ENCODE measurements at regions not wholly inside any gene's neighbourhood (a gene's known extent, or its start where the extent isn't known, plus 50 kb on each side); places are given as distances from the start of the nearest gene placed in this dataset.
"Not testable (repeated sequence)": the region's sequence is repeated elsewhere in the genome, so short reads cannot be mapped to it uniquely, and the experiment has no call there.

DNA sequence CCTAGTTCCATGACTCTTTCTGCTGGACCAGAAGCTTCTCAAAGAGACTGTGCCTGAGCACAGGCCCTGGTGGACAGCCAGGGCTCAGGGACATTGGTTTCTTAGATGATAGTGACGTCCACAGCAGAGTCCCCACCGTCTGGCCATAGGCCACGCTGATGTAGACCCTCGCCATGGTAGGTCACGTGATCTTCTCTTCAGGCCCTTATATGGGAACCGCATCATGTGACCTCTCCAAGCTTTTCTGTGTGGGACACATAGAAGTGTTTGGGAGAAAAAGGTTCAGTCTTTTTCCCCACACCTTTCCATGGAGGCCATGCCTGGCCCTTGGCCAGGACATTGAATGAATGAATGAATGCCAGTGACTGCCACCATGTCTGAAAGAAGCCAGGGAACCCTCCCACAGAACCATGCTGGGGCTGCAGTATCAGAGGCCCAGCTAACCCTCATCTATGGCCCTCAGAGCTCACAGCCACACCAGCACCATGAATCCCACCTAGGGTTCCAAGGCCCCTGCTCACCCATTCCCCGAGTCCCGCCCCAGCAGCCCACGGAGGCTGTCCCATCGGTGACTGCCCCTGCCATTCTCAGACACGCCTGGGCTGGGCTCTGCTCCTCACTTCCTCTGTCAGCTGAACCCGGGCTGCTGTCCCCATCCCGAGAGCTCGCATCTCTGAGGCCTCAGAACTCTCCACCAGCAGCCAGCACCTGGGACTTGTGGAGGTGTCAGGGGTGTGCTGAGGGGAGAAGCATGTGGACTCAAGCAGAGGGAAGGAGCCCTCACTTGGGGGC, 292.1 kb downstream of the ADGRD1 start:
- Histone ChIP-seq H3K4me3 (ENCODE audit: insufficient read depth, low read length) (no peak overlapping the region), H3K4me2 (ENCODE audit: insufficient read depth, low read length) (no peak overlapping the region), H3K27me3 (ENCODE audit: insufficient read depth, low read length) (no peaks in the 10 kb centered on the region), H3K4me1 (ENCODE audit: insufficient read depth, low read length) (no peaks in the 10 kb centered on the region), H3K27ac (ENCODE audit: low read depth, low read length) (no peak overlapping the region), H3K79me2 (ENCODE audit: insufficient read depth, low read length) (no peaks in the 10 kb centered on the region), H2AFZ (ENCODE audit: low read length) (no peak overlapping the region), H3K36me3 (ENCODE audit: insufficient read depth, low read length) (no peaks in the 10 kb centered on the region), H4K20me1 (ENCODE audit: insufficient read depth, low read length) (no peaks in the 10 kb centered on the region), H3K9me3 (ENCODE audit: low read depth, low read length) (peaks cover 3% of the 10 kb centered on the region)
- TF ChIP-seq CTCF (IDR thresholded peaks at IDR 0.05; ENCODE audit: extremely low read depth, low read depth, low read length): no peak
- peak; percentile 58 for DNase-seq (ENCODE audit: insufficient read length, low spot score, missing footprints)

DNA sequence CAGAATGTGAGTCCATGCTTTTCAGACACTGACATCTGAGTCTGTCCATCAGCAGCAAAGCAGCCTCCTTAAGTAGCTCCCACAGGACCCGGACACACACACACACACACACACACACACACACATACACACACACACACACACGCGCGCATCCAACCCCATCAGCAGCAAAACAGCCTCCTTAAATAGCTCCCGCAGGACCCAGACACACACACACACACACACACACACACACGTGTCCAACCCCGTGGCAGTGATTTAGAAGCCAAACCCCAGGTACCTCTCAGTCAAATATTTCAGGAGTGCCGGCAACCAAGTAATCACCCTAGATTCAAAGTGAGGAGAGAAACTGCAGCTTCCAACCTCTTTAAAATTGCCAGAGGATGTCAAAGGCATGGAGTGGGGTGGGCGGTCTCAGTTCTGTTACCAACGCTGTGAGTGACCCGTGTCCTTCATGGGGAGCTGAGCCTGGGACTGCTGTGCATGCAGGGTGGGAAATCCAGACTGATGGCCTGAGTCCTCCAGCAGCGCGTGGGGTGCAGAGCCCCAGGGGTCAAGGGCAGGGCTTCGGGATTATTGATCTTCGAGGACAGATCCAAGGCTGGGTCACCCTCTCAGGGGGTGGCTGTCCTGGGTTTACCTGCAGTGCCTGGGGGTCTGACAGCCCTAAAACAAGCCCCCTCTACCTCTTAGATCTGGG, 293.5 kb downstream of the ADGRD1 start:
- not testable (repeated sequence) for H4K20me1 ChIP-seq (ENCODE audit: insufficient read depth, low read length); H3K79me2 ChIP-seq (ENCODE audit: insufficient read depth, low read length); DNase-seq (ENCODE audit: insufficient read length, low spot score, missing footprints); H2AFZ ChIP-seq (ENCODE audit: low read length); H3K4me3 ChIP-seq (ENCODE audit: insufficient read depth, low read length); H3K36me3 ChIP-seq (ENCODE audit: insufficient read depth, low read length); H3K27ac ChIP-seq (ENCODE audit: low read depth, low read length); H3K4me2 ChIP-seq (ENCODE audit: insufficient read depth, low read length); H3K27me3 ChIP-seq (ENCODE audit: insufficient read depth, low read length); H3K9me3 ChIP-seq (ENCODE audit: low read depth, low read length); H3K4me1 ChIP-seq (ENCODE audit: insufficient read depth, low read length)

- not testable (repeated sequence) for H3K27ac ChIP-seq (ENCODE audit: low read depth, low read length); H3K27me3 ChIP-seq (ENCODE audit: insufficient read depth, low read length); H2AFZ ChIP-seq (ENCODE audit: low read length); DNase-seq (ENCODE audit: insufficient read length, low spot score, missing footprints); H3K9me3 ChIP-seq (ENCODE audit: low read depth, low read length); H3K79me2 ChIP-seq (ENCODE audit: insufficient read depth, low read length); H3K4me2 ChIP-seq (ENCODE audit: insufficient read depth, low read length); H4K20me1 ChIP-seq (ENCODE audit: insufficient read depth, low read length); H3K36me3 ChIP-seq (ENCODE audit: insufficient read depth, low read length); H3K4me3 ChIP-seq (ENCODE audit: insufficient read depth, low read length); H3K4me1 ChIP-seq (ENCODE audit: insufficient read depth, low read length)
Measured at GRCh38 chr12:131247875-131248274, 294.2 kb downstream of the ADGRD1 start.

DNA sequence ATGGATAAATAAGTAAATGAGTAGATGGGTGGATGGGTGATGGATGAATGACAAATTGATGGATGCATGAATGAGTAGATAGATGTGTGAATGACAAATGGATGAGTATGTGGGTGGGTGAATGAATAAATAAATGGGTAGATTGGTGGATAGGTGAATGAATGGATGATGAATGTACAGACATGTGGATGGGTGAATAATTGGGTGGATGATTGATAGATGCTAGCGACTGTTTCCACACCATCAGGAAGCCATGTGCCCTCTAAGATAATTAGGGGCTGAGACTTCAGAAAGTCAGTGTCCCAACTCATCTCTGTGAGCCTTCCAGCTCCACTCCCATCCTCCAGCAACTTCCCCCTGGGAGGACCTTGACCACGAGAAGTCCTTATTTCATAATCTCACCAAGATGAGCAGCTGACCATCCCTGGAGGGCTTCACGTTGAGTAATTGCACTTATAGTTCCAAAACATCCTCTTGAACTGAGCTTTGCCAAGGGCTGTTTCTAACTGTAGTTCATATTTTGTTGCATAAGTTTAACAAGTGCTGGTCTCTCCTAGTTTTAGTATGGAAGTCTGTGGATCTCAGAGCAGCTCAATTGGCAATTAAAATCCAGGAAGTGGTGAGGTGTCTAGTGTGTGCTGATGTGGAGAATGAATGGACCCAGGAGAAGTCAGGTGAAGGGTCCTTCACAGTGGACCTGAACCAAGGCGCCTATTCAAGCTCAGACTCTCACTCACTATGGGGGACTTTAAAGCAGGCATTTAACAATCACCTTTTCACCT, 295.7 kb downstream of the ADGRD1 start:
- DNase-seq (ENCODE audit: insufficient read length, low spot score, missing footprints): no peak
- H4K20me1 ChIP-seq (ENCODE audit: insufficient read depth, low read length): no peaks in the 10 kb centered on the region
- no peaks in the 10 kb centered on the region for H3K4me1 ChIP-seq (ENCODE audit: insufficient read depth, low read length)
- no peaks in the 10 kb centered on the region for H3K36me3 ChIP-seq (ENCODE audit: insufficient read depth, low read length)
- no peaks in the 10 kb centered on the region for H3K9me3 ChIP-seq (ENCODE audit: low read depth, low read length)
- TF ChIP-seq CTCF (IDR thresholded peaks at IDR 0.05; ENCODE audit: extremely low read depth, low read depth, low read length): no peak
- no peak overlapping the region for H3K27ac ChIP-seq (ENCODE audit: low read depth, low read length)
- H3K4me2 ChIP-seq (ENCODE audit: insufficient read depth, low read length): no peak overlapping the region
- no peaks in the 10 kb centered on the region for H3K79me2 ChIP-seq (ENCODE audit: insufficient read depth, low read length)
- no peak overlapping the region for H2AFZ ChIP-seq (ENCODE audit: low read length)
- no peak overlapping the region for H3K4me3 ChIP-seq (ENCODE audit: insufficient read depth, low read length)
- H3K27me3 ChIP-seq (ENCODE audit: insufficient read depth, low read length): no peaks in the 10 kb centered on the region

All from osteoblast (primary cell).